ENCODE measurements at regions not wholly inside any gene's neighbourhood (a gene's known extent, or its start where the extent isn't known, plus 50 kb on each side); places are given as distances from the start of the nearest gene placed in this dataset.

- peak; percentile 73 for DNase-seq (ENCODE audit: extremely low read depth, low read depth)
- TF ChIP-seq CTCF (IDR thresholded peaks at IDR 0.05; ENCODE audit: low read depth, low read length), result no peak
Observed at GRCh38 chr3:38966811-38967692, 84.7 kb downstream of the SCN11A start.

GRCh38 chr3:38964646-38965045 lies 87.1 kb downstream of the SCN11A start:
- no peak for DNase-seq (ENCODE audit: extremely low read depth, low read depth)

GRCh38 chr3:38964204-38964603 lies 87.5 kb downstream of the SCN11A start:
- no peak for TF ChIP-seq CTCF (IDR thresholded peaks at IDR 0.05; ENCODE audit: low read depth, low read length)
- DNase-seq (ENCODE audit: extremely low read depth, low read depth), result no peak

More at GRCh38 chr3:38964646-38965045, 87.1 kb downstream of the SCN11A start:
- TF ChIP-seq CTCF (IDR thresholded peaks at IDR 0.05; ENCODE audit: low read depth, low read length), result no peak

DNA sequence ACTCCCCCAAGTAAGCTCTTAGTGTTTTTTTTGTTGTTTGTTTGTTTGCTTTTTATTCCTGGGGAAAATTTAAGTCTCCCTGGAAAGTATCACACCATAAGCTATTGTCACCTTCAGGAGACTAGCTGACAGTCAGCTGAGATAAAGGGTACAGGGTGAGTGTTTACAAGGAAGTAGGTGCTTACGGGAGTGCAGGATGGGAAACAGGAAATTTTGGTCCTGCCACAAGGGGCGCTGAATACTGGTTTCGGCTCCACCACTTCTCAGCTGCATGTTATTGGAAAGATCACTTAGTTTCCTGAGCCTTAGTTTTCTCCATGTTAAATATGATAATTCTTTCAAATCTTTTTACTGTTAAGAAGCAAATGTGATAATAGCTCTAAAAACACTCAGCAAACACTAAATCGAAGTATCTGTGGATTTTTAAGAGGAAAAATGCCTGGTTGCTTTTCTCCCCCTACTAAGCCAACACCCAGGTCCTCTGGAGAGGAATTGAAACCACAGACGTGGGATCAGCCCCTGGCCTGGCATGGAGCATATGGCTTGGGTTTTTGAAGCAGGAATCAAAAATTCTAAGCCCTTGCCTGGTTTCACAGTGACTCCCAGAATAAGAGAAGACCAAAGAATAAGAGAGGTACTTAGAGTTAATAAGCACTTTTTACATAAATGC lies 90.7 kb downstream of the SCN11A start:
- TF ChIP-seq CTCF (IDR thresholded peaks at IDR 0.05; ENCODE audit: low read depth, low read length), result peak; percentile 68
- DNase-seq (ENCODE audit: extremely low read depth, low read depth), result no peak

DNA sequence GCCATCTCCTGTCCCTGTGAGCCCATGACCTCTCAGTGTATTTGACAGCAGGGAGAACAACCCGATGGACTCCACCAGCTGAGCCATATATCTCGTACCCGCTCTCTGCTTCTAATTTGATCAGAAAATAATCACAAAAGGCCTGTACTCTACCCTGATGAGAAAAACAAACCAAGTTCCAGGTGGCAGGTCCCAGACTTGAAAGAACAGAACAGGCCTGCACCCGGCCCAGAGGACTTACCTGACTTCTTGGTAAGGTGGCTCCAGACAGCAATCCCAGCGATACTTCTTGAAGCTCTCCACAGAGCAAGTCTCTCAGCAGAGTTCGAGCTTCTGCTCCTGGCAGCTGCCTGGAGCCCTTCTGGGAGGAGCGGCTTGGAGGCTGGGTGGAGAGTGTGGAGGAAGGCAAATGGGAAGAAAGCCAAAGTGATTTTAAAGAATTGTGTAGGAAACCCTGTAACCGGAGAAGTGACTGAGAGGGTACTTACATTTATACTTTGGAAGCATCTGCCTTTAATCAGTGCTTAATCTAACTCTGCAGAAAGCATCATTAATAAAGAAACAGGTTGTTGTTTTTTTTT lies 91.6 kb downstream of the SCN11A start:
- TF ChIP-seq CTCF (IDR thresholded peaks at IDR 0.05; ENCODE audit: low read depth, low read length), result no peak
- DNase-seq (ENCODE audit: extremely low read depth, low read depth), result peak; percentile 11

DNA sequence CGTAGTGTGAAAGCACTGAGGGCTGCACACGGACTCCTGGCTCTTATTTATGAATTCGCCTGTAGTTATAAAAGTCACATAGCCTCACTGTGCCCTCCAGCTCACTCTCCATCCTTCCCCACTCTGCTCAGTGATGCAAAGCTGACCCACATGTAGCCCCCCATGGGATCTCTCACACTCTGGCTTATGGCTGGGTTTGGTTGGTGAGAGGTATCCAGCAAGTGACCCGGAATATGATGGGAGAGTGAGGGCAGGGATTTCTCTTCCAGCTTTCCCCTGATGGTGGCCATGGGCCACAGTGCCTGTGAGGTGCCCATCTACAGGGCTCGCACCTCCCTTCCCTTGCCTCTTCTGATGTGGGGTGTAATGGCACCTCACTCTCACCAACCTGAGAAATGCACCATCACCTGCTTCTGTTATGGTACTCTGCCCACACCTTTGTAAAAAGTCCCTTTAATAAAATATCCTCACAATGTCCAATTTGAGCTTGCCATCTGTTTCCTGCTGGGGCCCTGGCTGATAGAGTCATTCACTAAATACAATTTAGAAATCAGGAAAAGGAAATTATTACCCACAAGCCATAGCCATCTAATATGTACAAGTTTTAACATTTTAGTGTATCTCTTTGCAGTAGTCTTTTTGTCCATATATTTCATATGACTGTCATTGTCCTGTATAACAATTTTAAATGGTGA lies 93.6 kb downstream of the SCN11A start:
- TF ChIP-seq CTCF (IDR thresholded peaks at IDR 0.05; ENCODE audit: low read depth, low read length), result no peak
- DNase-seq (ENCODE audit: extremely low read depth, low read depth), result no peak
